ENCODE measurements at regions not wholly inside any gene's neighbourhood (a gene's known extent, or its start where the extent isn't known, plus 50 kb on each side); places are given as distances from the start of the nearest gene placed in this dataset.
A peak's percentile ranks its signal among the peaks of the same experiment; 100 is the strongest.

GRCh38 chr6:166106076-166106686 lies 61.5 kb downstream of the TBXT start:
- DNase-seq: peak; percentile 86

DNA sequence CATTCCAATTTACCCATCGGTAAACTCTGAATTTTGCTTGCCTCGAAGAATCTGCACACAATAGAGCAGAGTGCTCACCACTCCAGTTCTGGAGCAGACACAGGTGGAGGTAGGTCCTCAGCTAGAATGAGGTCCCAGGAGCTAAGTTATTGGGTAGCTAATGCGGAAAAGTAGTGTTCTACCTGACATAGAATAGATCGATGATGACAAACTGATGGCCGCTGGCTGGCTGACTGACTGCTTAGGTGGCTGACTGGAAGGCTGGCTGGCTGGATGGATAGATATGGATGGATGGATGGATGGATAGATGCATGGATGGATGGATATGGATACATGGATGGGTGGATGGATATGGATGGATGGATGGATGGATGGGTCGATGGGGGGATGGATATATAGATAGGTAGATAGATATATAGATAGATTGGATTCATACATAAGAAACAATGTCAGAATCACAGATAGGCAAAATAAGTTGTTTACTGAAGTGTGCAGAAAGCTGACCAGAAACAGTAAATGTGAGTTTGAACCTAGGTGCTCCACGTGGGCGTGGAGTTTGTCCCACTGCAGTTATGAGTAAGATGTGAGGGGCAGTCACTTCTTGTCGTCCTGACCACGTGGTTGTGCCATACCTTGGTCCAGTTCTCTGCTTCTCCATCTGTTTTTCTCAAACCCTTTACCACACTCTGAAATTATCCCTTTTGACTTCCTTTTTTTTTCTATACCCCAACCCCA lies 62.1 kb downstream of the TBXT start:
- no peak for DNase-seq

GRCh38 chr6:166104872-166105271 lies 62.8 kb downstream of the TBXT start:
- DNase-seq: no peak

GRCh38 chr6:166104107-166104506 lies 63.5 kb downstream of the TBXT start:
- no peak for DNase-seq

DNA sequence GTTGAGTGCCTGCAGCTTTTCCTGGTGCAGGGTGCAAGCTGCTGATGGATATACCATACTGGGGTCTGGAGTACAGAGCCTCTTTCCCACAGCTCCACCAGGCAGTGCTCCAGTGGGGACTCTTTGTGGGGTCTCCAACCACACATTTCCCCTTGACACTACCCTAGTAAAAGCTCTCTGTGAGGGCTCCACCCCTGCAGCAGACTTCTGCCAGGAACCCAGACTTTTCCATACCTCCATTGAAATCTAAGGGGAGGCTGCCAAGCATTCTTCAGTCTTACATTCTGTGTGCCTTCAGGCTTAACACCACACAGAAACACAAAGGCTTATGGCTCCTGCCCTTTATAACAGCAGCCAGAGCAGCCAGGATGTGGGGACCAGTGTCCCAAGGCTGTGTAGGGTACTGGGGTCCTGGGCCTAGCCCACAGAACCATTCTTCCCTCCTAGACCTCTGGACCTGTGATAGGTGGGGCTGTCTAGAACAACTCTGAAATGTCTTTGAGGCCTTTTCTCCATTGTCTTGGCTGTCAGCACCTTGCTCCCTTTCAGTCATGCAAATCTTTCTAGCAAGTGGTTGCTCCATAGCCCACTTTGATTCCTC lies 65.7 kb downstream of the TBXT start:
- DNase-seq: no peak

- peak; percentile 86 for DNase-seq
Measured at GRCh38 chr6:166097914-166098522, 69.6 kb downstream of the TBXT start.

- no peak for DNase-seq
Measured at GRCh38 chr6:166087852-166088251, 79.8 kb downstream of the TBXT start.

DNA sequence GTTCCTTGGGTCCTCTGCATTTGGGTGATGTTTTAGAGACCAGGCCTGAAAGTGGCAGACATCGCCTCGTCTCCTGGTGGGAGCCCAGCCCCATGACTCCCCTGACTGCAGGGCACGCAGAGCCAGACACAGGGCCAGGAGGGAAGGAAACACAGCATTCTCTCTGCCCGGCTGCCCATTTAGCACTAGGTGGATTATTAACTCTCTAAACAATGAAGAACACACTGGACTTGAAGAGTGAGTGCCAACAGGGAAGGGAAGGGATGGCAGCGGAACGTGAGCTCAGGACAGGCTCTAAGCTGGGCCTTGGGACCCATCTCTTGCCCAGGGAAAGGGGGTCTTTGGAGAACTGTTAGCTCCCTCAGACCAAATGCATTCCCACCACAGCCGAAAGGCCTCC lies 80.4 kb downstream of the TBXT start:
- no peak for DNase-seq

DNA sequence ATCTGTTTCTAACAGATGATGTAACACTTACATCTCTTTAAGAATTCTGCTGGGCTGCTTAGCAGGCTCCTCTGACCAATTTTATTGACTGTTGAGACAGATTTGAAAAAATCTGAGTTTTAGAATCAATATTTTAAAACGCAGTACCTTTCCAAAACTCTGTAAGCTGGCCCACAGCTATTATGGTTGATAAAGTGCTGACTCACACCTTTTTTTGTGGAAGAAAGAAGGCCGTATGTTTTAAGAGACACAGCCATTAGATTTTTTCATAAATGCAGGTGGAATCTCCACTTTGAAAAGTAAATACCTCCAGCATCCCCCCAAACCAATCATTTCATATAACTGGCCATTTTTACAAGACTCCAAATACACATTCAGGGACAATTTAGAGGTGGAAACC lies 82.2 kb downstream of the TBXT start:
- no peak for DNase-seq

DNA sequence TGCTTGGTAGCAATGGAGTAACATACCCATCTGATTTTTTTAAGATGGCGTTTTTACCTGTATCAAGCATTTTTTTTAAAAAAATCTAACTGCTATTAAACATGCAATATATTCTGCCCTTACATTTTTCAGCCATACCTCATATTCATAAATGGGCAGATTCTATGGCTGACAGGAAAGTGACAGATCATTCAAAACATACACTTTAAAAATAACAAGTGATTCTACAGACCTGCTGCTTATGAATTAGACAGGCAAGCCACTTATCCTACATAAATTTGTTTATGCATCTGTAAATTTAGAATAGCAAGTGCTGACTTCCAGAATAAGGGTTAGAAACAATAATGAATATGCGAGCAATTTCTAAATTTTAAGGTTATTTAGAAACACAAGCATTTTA lies 82.7 kb downstream of the TBXT start:
- no peak for DNase-seq

DNA sequence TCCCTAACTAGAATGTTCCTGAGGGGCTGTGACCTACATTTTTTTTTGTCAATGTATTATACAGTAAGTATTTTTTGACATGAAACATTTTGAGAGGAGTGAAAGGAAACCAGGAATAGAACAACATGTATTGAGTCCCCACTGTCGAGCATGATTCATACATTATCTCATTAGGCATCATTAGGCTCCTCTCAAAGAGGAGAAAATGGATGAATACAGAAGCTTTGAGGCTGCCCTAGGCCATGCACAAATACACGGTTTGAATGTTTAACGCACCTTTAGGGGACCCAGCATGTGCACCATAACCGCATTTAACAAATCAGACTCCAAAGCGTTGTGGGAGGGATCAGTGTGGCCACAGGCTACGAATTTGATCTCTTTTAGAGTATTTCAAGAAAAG lies 87.8 kb downstream of the TBXT start:
- DNase-seq: no peak

- peak; percentile 78 for DNase-seq
Measured at GRCh38 chr6:166078294-166078693, 89.4 kb downstream of the TBXT start.

DNA sequence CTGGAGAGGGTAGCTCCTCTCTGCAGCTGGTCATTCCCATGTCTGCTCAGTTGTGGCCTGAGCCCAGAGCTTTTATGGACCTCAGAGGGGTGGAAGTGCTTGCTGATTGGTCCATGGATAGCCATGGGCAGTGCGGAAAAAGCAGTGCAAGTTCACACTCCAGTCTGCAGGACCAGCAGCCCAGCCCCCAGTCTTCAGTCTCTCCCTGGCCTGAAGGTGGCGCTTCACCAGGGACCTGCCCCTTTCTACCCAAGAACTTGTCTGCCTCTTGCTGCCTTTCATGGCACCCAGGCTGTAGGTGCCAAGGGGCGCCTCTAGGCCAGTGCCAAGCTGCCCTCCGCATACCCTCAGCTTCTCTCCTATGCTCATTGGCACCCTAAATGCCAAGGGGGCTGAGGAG lies 91.0 kb downstream of the TBXT start:
- DNase-seq: no peak

DNA sequence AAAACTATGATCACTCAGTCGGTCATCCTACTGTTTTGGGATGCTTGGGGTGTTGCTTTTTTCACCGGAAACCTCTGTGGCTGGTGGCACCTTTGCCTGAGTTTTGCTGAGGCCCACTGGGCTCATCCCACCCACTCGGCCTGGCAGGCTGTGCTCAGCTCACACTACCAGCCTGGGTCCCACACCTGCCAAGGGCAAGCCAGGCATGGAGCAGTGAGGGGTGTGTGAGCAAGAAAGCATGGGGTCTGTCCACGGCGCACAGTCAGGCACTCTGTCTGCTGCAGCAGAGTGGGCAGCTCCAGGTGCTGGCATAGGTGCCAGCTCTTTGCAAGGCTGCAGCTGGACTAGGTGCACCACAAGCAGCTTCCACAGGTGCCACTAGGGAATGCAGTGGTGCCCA lies 91.7 kb downstream of the TBXT start:
- no peak for DNase-seq

DNA sequence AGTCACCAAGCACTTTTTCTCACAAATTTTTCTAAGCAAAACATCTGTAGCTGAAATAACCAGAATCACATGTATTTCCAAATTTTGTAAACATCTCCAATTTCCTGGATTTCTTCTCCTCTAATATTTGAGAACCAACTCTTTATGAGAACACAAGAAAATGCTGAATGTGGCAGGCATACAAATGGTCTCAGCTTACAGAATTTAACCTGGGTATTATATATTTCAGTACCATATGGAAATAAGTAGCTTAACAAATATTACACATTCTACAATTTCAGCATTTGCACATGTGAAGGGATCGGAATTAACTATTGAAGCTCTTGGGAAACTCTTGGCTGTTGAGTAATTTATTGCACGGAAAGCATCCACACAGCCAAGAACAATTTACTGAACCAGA lies 92.5 kb downstream of the TBXT start:
- DNase-seq: peak; percentile 24

DNA sequence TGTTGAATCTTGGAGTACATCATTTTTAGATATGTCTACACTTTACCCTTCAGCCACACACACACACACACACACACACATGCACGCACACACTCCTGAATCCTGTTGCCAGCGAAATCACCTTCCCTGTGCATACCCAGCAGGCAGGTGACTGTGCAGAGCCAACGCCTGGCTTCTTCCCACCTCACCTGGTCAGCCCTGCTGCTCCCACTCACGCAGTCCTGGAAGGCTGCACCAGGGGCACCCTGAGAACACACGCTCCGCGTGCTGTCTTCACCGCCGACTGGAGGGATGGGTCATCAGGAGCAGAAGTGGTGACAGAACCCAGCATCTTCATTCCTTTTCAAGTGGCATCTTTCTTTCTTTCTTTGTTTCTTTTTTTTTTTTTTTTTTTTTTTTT lies 94.6 kb downstream of the TBXT start:
- DNase-seq: no peak

DNA sequence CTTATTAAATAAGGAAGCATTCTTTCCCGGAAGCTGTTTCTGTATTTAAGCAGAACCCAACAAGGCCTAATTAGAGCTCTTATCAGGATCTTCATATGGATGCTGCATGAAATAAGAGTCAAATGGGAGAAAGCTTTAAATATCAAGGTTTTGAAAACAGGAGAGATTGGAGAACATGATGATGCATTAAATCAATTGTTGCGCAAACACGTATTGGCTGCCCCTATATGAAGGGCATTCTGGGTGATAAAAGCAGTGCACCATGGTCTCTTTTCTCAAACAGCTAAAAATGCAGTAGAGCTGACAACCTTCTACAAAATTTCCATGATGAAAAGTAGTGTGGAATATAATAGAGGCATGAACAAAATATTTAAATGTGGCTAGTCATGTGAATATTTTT lies 98.9 kb downstream of the TBXT start:
- no peak for DNase-seq

DNA sequence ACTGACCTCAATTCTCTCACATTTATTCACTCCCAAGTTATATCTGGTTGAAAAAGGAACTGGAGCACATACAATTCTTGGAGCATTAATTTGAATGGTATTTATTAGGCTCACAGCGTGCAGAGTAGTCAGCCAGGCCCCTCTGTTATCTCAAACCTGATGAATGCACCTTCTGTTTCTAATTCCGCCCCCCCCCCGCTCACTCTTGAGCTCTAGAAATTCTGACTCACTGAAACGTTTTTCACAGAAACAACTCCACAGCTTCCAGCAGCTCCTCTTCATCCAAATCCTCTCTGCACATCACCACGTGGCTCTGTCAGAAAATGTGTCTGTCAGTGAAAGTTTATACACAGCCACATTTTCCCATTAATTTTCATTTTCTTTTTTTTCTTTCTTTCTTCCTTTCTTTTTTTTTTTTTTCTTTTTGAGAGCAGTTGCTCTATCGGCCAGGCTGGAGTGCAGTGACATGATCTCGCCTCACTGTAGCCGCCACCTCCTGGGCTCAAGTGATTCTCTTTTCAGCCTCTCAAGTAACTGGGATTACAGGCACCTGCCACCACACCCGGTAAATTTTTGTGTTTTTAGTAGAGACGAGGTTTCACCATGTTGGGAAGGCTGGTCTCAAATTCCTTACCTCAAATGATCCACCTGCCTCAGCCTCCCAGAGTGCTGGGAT lies 109.4 kb downstream of the TBXT start:
- peak; percentile 8 for DNase-seq

DNA sequence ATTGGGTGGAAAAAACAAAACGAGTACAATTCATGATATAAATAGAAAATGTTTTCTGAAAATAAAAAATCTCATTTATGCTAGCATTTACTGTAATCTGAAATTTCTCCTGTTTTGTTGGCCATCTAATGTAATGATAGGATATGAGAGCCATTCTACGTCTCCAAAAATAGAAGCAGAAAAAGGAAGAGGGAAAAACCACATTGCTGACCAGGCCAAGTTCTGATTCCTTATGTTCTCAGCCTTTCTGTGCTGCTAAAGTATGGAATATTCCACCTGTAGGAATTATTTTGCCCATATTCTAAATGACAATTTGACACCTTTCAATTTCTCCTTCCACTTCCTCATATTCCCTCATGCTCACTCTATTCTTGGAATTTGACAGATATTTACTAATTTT lies 110.2 kb downstream of the TBXT start:
- DNase-seq: no peak

- DNase-seq: peak; percentile 79
Measured at GRCh38 chr6:166056637-166057036, 111.0 kb downstream of the TBXT start.

DNA sequence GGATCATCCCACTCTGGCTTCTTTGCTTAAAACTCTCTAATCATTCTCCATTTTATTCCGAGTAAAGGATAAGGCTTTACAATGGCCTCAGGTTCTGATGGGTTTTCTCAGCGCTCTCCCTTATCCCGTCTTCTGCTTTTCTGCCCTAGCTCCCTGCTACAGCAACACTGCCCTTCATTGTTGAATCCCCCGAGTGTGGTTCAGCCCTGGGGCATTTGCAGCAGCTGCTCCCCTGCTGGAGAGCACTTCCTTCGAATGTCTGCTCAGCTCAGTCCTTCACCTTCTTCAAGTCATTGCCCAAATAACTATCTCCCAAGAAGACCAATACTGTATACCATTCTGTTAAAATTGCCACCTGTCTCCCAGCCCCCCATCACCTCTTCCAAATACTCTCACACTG lies 111.8 kb downstream of the TBXT start:
- no peak for DNase-seq

- DNase-seq: no peak
Measured at GRCh38 chr6:166052837-166053236, 114.8 kb downstream of the TBXT start.

GRCh38 chr6:166050559-166050958 lies 117.1 kb downstream of the TBXT start:
- no peak for DNase-seq
